ENCODE measurements at regions not wholly inside any gene's neighbourhood (a gene's known extent, or its start where the extent isn't known, plus 50 kb on each side); places are given as distances from the start of the nearest gene placed in this dataset.

DNA sequence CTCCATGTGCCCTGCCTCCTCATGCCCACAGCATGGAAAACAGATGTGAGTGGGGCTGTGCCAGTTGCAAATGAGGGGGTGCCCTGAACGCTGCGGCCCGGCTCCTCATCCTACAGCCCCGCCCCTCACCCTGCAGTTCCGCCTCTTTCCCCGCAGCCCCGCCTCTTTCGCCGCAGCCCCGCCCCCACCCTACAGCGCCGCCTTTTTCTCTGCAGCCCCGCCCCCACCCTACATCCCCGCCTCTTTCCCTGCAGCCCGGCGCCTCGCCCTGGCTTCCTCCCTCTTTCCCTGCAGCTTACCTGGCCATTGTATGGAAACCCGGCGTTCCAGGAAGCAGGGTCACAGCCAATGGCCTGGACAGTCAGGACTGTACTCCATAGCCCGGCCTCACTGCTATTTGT, 284.9 kb downstream of the TLE3 start:
- TF ChIP-seq, protein P1, sequence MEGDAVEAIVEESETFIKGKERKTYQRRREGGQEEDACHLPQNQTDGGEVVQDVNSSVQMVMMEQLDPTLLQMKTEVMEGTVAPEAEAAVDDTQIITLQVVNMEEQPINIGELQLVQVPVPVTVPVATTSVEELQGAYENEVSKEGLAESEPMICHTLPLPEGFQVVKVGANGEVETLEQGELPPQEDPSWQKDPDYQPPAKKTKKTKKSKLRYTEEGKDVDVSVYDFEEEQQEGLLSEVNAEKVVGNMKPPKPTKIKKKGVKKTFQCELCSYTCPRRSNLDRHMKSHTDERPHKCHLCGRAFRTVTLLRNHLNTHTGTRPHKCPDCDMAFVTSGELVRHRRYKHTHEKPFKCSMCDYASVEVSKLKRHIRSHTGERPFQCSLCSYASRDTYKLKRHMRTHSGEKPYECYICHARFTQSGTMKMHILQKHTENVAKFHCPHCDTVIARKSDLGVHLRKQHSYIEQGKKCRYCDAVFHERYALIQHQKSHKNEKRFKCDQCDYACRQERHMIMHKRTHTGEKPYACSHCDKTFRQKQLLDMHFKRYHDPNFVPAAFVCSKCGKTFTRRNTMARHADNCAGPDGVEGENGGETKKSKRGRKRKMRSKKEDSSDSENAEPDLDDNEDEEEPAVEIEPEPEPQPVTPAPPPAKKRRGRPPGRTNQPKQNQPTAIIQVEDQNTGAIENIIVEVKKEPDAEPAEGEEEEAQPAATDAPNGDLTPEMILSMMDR (IDR thresholded peaks at IDR 0.05): no peak
- no peak for TF ChIP-seq POLR2A (IDR thresholded peaks at IDR 0.05)
- no peak for TF ChIP-seq EP300 (IDR thresholded peaks at IDR 0.05; ENCODE audit: low read depth)
